Ectodermal cell (in vitro differentiated cells): ENCODE measurements at regions not wholly inside any gene's neighbourhood (a gene's known extent, or its start where the extent isn't known, plus 50 kb on each side); places are given as distances from the start of the nearest gene placed in this dataset.
"Not testable (repeated sequence)": the region's sequence is repeated elsewhere in the genome, so short reads cannot be mapped to it uniquely, and the experiment has no call there.

ENCODE experiments used
- H3K27ac ChIP-seq: 2 replicates; pipeline ENCODE4 v1.7.0; 2013; ENCODE audit warnings: mild to moderate bottlenecking, low read depth, low read length; ENCODE audit not compliant: insufficient read depth, poor library complexity, severe bottlenecking
- H3K27me3 ChIP-seq: 2 replicates; pipeline ENCODE4 v1.7.0; 2013; ENCODE audit warnings: mild to moderate bottlenecking, low read length; ENCODE audit not compliant: insufficient read depth, control insufficient read depth, poor library complexity, severe bottlenecking
- H3K36me3 ChIP-seq: one replicate; pipeline ENCODE4 v1.7.0; 2013; ENCODE audit warnings: low read length; ENCODE audit not compliant: control insufficient read depth, insufficient read depth
- H3K4me1 ChIP-seq: one replicate; pipeline ENCODE4 v1.7.0; 2013; ENCODE audit warnings: low read length; ENCODE audit not compliant: control insufficient read depth, insufficient read depth
- H3K4me3 ChIP-seq: 2 replicates; pipeline ENCODE4 v1.7.0; 2013; ENCODE audit warnings: low read depth, low read length, control low read depth; ENCODE audit not compliant: insufficient read depth
- H3K9me3 ChIP-seq: 2 replicates; pipeline ENCODE4 v1.7.0; 2013; ENCODE audit warnings: mild to moderate bottlenecking, low read length, moderate library complexity; ENCODE audit not compliant: control insufficient read depth
- WGBS, 2 experiments: methylation state at CpG; one replicate each; pipeline ENCODE4 v1.1.7; 2013; ENCODE audit warnings: missing lambda C conversion rate in 2 of 2; 5-methylcytosine and 5-hydroxymethylcytosine counted together

DNA sequence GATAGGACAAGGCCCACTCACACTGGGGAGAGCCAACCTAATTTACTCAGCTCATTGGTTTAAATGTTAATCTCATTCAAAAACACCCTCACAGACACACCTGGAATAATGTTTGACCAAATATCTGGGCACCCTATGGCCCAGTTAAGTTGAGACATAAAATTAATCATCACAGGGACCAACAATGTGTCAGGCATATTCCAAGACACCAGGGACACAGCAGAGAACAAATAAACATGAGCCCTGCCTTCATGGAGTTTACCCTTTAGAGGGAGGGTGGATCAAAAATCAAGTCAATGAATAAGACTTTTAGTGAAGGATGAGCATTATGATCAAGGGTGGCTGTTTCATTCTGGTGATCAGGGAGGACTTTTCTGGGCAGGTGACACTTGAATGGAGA is 98.7 kb upstream of the CHD6 start:
- Histone ChIP-seq H3K36me3 (no peaks in the 10 kb centered on the region), H3K4me1 (no peaks in the 10 kb centered on the region), H3K27me3 (no peaks in the 10 kb centered on the region), H3K9me3 (no peaks in the 10 kb centered on the region), H3K27ac (no peak overlapping the region), H3K4me3 (no peak overlapping the region)

DNA sequence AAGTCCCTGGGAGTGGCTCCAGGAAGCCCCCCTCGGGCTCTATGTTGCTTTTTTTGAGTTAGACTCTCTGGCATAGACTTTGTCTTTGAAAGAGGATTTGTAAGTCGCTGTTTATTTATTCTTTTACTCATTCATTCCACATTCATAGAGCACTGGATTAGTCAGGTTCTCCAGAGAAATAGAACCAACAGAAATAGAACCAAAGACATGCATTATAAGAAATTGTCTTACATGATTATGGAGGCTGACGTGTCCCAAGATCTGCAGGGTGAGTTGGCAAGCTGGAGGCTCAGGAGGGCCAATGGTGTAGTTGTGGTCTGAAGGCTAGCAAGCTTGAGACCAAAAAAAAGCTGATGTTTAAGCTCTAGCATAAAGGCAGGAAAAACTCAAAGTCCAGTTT is 98.3 kb upstream of the CHD6 start:
- no peaks in the 10 kb centered on the region for H3K4me1 ChIP-seq
- no peak overlapping the region for H3K4me3 ChIP-seq
- 89 to 90% methylated on average over 2 to 3 of the region's 3 CpGs for WGBS, 2 experiments

GRCh38 chr20:41715526-41715925 is 97.3 kb upstream of the CHD6 start:
- Histone ChIP-seq H3K27ac (no peak overlapping the region), H3K36me3 (no peaks in the 10 kb centered on the region), H3K9me3 (no peaks in the 10 kb centered on the region), H3K4me3 (no peak overlapping the region), H3K4me1 (no peaks in the 10 kb centered on the region), H3K27me3 (no peaks in the 10 kb centered on the region)
- 90 to 93% methylated on average over 1 of the region's 1 CpG for WGBS, 2 experiments

More for the DNA sequence above, 98.3 kb upstream of the CHD6 start:
- Histone ChIP-seq H3K36me3 (no peaks in the 10 kb centered on the region), H3K27ac (no peak overlapping the region), H3K27me3 (no peaks in the 10 kb centered on the region), H3K9me3 (no peaks in the 10 kb centered on the region)

DNA sequence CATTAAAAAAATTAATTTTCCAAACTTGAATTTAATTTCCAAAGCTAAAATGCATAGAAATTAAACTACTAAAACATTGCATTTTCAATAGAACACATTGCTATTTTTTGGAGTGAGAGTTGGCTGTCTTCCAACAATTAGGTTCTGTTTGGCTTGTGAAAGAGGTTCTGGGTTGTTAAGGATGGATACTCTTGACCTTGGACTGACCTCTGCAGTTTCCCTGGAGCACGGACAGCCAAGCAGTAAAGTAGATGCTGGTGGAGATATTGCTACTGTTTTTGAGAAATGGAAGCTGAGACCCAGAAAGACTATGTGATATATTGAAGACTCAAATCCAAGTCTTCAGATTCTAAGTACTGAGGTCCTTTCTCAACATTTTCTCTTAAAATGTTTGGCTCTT is 95.9 kb upstream of the CHD6 start:
- Histone ChIP-seq H3K36me3 (no peaks in the 10 kb centered on the region), H3K27ac (no peak overlapping the region), H3K27me3 (no peaks in the 10 kb centered on the region), H3K4me3 (no peak overlapping the region), H3K4me1 (no peaks in the 10 kb centered on the region), H3K9me3 (no peaks in the 10 kb centered on the region)
- WGBS, 2 experiments: 80 to 93% methylated on average over 1 of the region's 1 CpG

- Histone ChIP-seq H3K27me3 (no peaks in the 10 kb centered on the region), H3K4me1 (peaks cover 12% of the 10 kb centered on the region), H3K36me3 (no peaks in the 10 kb centered on the region), H3K9me3 (no peaks in the 10 kb centered on the region), H3K4me3 (no peak overlapping the region), H3K27ac (no peak overlapping the region)
- WGBS, 2 experiments: 94 to 98% methylated on average over 6 of the region's 6 CpGs
These were observed 86.7 kb upstream of the CHD6 start for GRCh38 chr20:41704896-41705295.

- no peaks in the 10 kb centered on the region for H3K36me3 ChIP-seq
- WGBS, 2 experiments: 93 to 96% methylated on average over 1 to 2 of the region's 2 CpGs
- H3K27ac ChIP-seq: no peak overlapping the region
- H3K4me1 ChIP-seq: peaks cover 12% of the 10 kb centered on the region
- no peak overlapping the region for H3K4me3 ChIP-seq
- H3K9me3 ChIP-seq: no peaks in the 10 kb centered on the region
- no peaks in the 10 kb centered on the region for H3K27me3 ChIP-seq
These were observed 84.5 kb upstream of the CHD6 start for GRCh38 chr20:41702647-41703046.

DNA sequence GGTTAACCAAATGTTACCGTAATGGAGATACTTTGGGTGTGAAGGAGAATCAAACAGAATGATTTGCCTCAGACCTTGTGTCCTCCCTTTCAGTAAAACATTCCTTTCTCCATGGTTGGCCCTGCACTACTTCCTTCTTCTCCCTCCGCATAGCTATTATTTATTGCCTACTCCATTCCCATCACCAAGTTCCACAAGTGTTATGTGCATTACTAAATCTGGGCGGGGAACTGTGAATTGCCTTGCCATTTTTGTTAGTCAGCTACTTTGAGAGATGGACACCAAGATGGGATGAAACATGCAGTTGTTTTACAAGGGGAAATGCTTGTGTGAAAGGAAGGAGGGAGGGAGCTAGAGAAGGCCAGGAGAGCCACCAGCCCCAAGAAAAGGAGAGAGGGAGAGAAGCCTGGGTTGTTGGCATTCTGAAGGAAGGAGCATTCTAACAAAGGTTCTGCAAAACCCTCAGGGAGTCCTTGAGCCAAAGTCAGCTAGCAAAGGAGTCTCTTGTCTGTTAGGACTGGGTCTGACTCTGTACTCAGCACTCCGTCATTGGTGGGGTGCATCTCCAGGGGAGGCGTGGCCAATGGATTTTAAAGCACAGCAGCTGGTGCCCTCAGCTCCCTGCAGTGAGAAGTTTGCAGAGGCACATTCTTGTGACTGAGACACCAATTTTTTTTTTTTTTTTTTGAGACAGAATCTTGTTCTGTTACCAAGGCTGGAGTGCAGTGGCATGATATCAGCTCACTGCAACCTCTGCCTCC is 83.6 kb upstream of the CHD6 start:
- WGBS, 2 experiments: 76 to 82% methylated on average over 4 to 5 of the region's 5 CpGs
- Histone ChIP-seq H3K27me3 (no peaks in the 10 kb centered on the region), H3K36me3 (no peaks in the 10 kb centered on the region), H3K4me3 (no peak overlapping the region), H3K9me3 (no peaks in the 10 kb centered on the region), H3K4me1 (peaks cover 12% of the 10 kb centered on the region), H3K27ac (no peak overlapping the region)

GRCh38 chr20:41699673-41700072 is 81.5 kb upstream of the CHD6 start:
- H3K27me3 ChIP-seq, H3K9me3 ChIP-seq, H3K27ac ChIP-seq, H3K36me3 ChIP-seq, H3K4me3 ChIP-seq: not testable (repeated sequence)
- WGBS, 2 experiments: 90 to 93% methylated on average over 3 of the region's 3 CpGs
- H3K4me1 ChIP-seq: peaks cover 12% of the 10 kb centered on the region

- H3K27me3 ChIP-seq: no peaks in the 10 kb centered on the region
- peaks cover 12% of the 10 kb centered on the region for H3K4me1 ChIP-seq
- H3K36me3 ChIP-seq: no peaks in the 10 kb centered on the region
- H3K4me3 ChIP-seq: no peak overlapping the region
- no peak overlapping the region for H3K27ac ChIP-seq
- 80 to 82% methylated on average over 6 of the region's 6 CpGs for WGBS, 2 experiments
- H3K9me3 ChIP-seq: no peaks in the 10 kb centered on the region
These were observed 79.8 kb upstream of the CHD6 start for GRCh38 chr20:41697861-41698559.

DNA sequence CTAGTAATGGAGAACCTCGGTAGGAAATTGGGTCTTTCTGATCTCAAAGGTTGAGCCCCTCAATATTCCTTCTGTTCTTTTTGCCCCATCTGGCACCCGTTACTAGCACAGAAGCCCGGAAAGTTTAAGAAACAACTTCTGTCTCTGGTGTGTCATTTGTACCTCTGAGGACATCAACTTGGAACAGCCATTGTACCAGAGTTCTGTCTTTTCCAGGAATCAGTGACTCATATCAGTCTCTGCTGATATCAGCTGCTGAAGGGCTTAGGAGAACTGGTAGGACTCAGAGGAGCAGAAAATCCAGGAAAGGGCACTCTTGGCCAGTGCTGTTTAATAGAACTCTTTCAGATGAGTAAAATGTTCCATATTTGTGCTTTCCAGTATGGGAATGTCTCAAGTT is 78.3 kb upstream of the CHD6 start:
- Histone ChIP-seq H3K27ac (no peak overlapping the region), H3K36me3 (no peaks in the 10 kb centered on the region), H3K9me3 (no peaks in the 10 kb centered on the region), H3K4me1 (peaks cover 3% of the 10 kb centered on the region), H3K4me3 (no peak overlapping the region), H3K27me3 (no peaks in the 10 kb centered on the region)
- 94 to 95% methylated on average over 3 of the region's 3 CpGs for WGBS, 2 experiments
